Trophoblast cell (in vitro differentiated cells and primary cell): ENCODE measurements at regions not wholly inside any gene's neighbourhood (a gene's known extent, or its start where the extent isn't known, plus 50 kb on each side); places are given as distances from the start of the nearest gene placed in this dataset.

Source experiments
- DNase-seq, 2 donors: peaks; one replicate each; pipeline ENCODE4 v3.0.0-alpha.2; 2016
- H2AFZ ChIP-seq: 2 replicates; pipeline ENCODE4 v1.6.1; 2013; ENCODE audit warnings: low read length, moderate library complexity, mild to moderate bottlenecking; ENCODE audit not compliant: insufficient read depth, poor library complexity
- H2AK5ac ChIP-seq: 2 replicates; pipeline ENCODE4 v1.6.1; 2013; ENCODE audit warnings: mild to moderate bottlenecking, low read length
- H2BK120ac ChIP-seq: 2 replicates; pipeline ENCODE4 v1.6.1; 2013; ENCODE audit warnings: low read length, mild to moderate bottlenecking, moderate library complexity; ENCODE audit not compliant: insufficient read depth, poor library complexity
- H2BK12ac ChIP-seq: 2 replicates; pipeline ENCODE4 v1.6.1; 2013; ENCODE audit warnings: mild to moderate bottlenecking, low read length, moderate library complexity
- H2BK5ac ChIP-seq: 2 replicates; pipeline ENCODE4 v1.6.1; 2013; ENCODE audit warnings: low read length, low read depth, moderate library complexity, mild to moderate bottlenecking; ENCODE audit not compliant: poor library complexity
- H3K14ac ChIP-seq: 2 replicates; pipeline ENCODE4 v1.6.1; 2013; ENCODE audit warnings: mild to moderate bottlenecking, low read length
- H3K18ac ChIP-seq: 2 replicates; pipeline ENCODE4 v1.6.1; 2013; ENCODE audit warnings: mild to moderate bottlenecking, low read length
- H3K23ac ChIP-seq: 2 replicates; pipeline ENCODE4 v1.6.1; 2013; ENCODE audit warnings: low read length
- H3K27ac ChIP-seq: 2 replicates; pipeline ENCODE4 v1.5.1; 2013; ENCODE audit warnings: low read depth, mild to moderate bottlenecking, inconsistent platforms, low read length, moderate library complexity
- H3K27me3 ChIP-seq: 2 replicates; pipeline ENCODE4 v1.6.1; 2013; ENCODE audit warnings: inconsistent platforms, mild to moderate bottlenecking, low read length, moderate library complexity; ENCODE audit not compliant: insufficient read depth
- H3K36me3 ChIP-seq, 2 experiments: 1 replicate in 1 of 2; 2 replicates in 1 of 2; pipeline ENCODE4 v1.6.1; 2013; ENCODE audit warnings: low read length in 2 of 2, mild to moderate bottlenecking in 2 of 2, moderate library complexity in 1 of 2; ENCODE audit not compliant: insufficient read depth in 2 of 2, control insufficient read depth in 1 of 2
- H3K4ac ChIP-seq: 2 replicates; pipeline ENCODE4 v1.6.1; 2013; ENCODE audit warnings: low read depth, mild to moderate bottlenecking, low read length, moderate library complexity
- H3K4me1 ChIP-seq, 2 experiments: 1 replicate in 1 of 2; 2 replicates in 1 of 2; pipeline ENCODE4 v1.6.1; 2013; ENCODE audit warnings: low read length in 2 of 2, mild to moderate bottlenecking in 2 of 2, moderate library complexity in 1 of 2; ENCODE audit not compliant: insufficient read depth in 2 of 2, control insufficient read depth in 1 of 2
- H3K4me2 ChIP-seq: 2 replicates; pipeline ENCODE4 v1.6.1; 2013; ENCODE audit warnings: inconsistent platforms, mild to moderate bottlenecking, low read length, moderate library complexity
- H3K4me3 ChIP-seq: 2 replicates; pipeline ENCODE4 v1.5.1; 2013; ENCODE audit warnings: mild to moderate bottlenecking, low read depth, low read length, inconsistent platforms
- H3K79me1 ChIP-seq: one replicate; pipeline ENCODE4 v1.6.1; 2013; ENCODE audit warnings: low read length
- H3K79me2 ChIP-seq: 2 replicates; pipeline ENCODE4 v1.6.1; 2013; ENCODE audit warnings: low read length, mild to moderate bottlenecking; ENCODE audit not compliant: control insufficient read depth, insufficient read depth, poor library complexity
- H3K9ac ChIP-seq: 2 replicates; pipeline ENCODE4 v1.6.1; 2013; ENCODE audit warnings: mild to moderate bottlenecking, low read length
- H3K9me3 ChIP-seq: 2 replicates; pipeline ENCODE4 v1.6.1; 2013; ENCODE audit warnings: low read depth, mild to moderate bottlenecking, control low read depth, inconsistent platforms, low read length; ENCODE audit not compliant: insufficient read depth
- H4K12ac ChIP-seq: 2 replicates; pipeline ENCODE4 v1.6.1; 2013; ENCODE audit warnings: low read depth, mild to moderate bottlenecking, low read length, moderate library complexity
- H4K8ac ChIP-seq: 2 replicates; pipeline ENCODE4 v1.6.1; 2013; ENCODE audit warnings: low read depth, mild to moderate bottlenecking, low read length, moderate library complexity
- H4K91ac ChIP-seq: one replicate; pipeline ENCODE4 v1.6.1; 2013; ENCODE audit warnings: low read depth, mild to moderate bottlenecking, low read length, moderate library complexity
- WGBS: extraction: QIAGEN DNeasy Blood & Tissue Kit; methylation state at CpG from one replicate; pipeline ENCODE4 v1.1.7; 2013; ENCODE audit warnings: missing lambda C conversion rate; ENCODE audit not compliant: insufficient read length, insufficient coverage; ENCODE audit errors: extremely low coverage; 5-methylcytosine and 5-hydroxymethylcytosine counted together

GRCh38 chr6:113205553-113205952 is 651.6 kb upstream of the MARCKS start:
- no peak overlapping the region for H2AFZ ChIP-seq
- no peak overlapping the region for H2AK5ac ChIP-seq
- no peaks in the 10 kb centered on the region for H3K9me3 ChIP-seq
- no peak overlapping the region for H4K8ac ChIP-seq
- no peak overlapping the region for H3K23ac ChIP-seq
- peaks cover 20% of the 10 kb centered on the region for H3K79me1 ChIP-seq
- no peaks in the 10 kb centered on the region for H3K36me3 ChIP-seq
- DNase-seq: peak in 1 of 2 donors; percentile 7
- no peak overlapping the region for H3K18ac ChIP-seq
- H2BK120ac ChIP-seq: peak overlapping the region; percentile 65
- H4K12ac ChIP-seq: no peak overlapping the region
- WGBS: no CpG with 5 or more reads among the region's 1 CpG
- H3K4me1 ChIP-seq: peaks cover 2 to 6% of the 10 kb centered on the region in 2 experiments
- no peaks in the 10 kb centered on the region for H3K79me2 ChIP-seq
- no peak overlapping the region for H2BK12ac ChIP-seq
- H3K4me2 ChIP-seq: no peak overlapping the region
- peak overlapping the region; percentile 68 for H3K27ac ChIP-seq
- H3K27me3 ChIP-seq: no peaks in the 10 kb centered on the region
- H3K9ac ChIP-seq: no peak overlapping the region
- no peak overlapping the region for H3K4ac ChIP-seq
- H4K91ac ChIP-seq: no peak overlapping the region
- no peak overlapping the region for H2BK5ac ChIP-seq
- H3K14ac ChIP-seq: no peak overlapping the region
- H3K4me3 ChIP-seq: no peak overlapping the region

DNA sequence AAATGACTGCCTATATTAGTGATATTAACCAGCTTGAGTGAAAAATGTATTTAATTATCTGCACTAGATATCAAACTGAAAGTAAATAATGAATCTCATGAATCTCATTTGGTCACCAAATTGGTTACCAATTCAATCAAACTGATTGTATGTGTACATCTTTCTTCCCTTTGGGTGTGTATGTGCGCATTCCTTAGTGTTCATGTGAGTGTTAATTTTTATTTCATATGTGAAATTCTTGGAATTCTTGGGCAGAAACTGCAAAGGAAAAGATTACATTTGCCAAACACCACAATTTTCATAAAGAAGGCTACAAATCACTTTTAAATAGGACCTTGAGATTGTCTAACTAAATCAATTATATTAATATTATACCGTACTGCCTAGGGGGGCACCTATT is 648.4 kb upstream of the MARCKS start:
- WGBS: no CpG with 5 or more reads among the region's 2 CpGs
- no peak overlapping the region for H3K4me2 ChIP-seq

GRCh38 chr6:113209315-113209714 is 647.8 kb upstream of the MARCKS start:
- DNase-seq: no peak
- H4K8ac ChIP-seq: no peak overlapping the region
- no CpG with 5 or more reads among the region's 5 CpGs for WGBS

More for the DNA sequence above, 648.4 kb upstream of the MARCKS start:
- Histone ChIP-seq H3K4me1 (peaks cover 2 to 4% of the 10 kb centered on the region in 2 experiments), H2AFZ (no peak overlapping the region), H3K79me2 (no peaks in the 10 kb centered on the region), H3K9ac (no peak overlapping the region), H3K4me3 (no peak overlapping the region), H2AK5ac (no peak overlapping the region), H3K4ac (no peak overlapping the region), H3K23ac (no peak overlapping the region), H3K27ac (peak overlapping the region; percentile 34), H3K14ac (no peak overlapping the region), H2BK12ac (no peak overlapping the region), H4K91ac (no peak overlapping the region), H3K79me1 (peaks cover 18% of the 10 kb centered on the region), H4K12ac (no peak overlapping the region), H3K9me3 (no peaks in the 10 kb centered on the region), H2BK120ac (no peak overlapping the region), H2BK5ac (no peak overlapping the region), H3K27me3 (no peaks in the 10 kb centered on the region), H3K18ac (no peak overlapping the region), H4K8ac (no peak overlapping the region), H3K36me3 (no peaks in the 10 kb centered on the region)
- DNase-seq: no peak

GRCh38 chr6:113211170-113211569 is 646.0 kb upstream of the MARCKS start:
- H3K79me2 ChIP-seq: no peaks in the 10 kb centered on the region
- no peak overlapping the region for H3K27ac ChIP-seq
- H3K18ac ChIP-seq: no peak overlapping the region

More at GRCh38 chr6:113209315-113209714, 647.8 kb upstream of the MARCKS start:
- Histone ChIP-seq H2AFZ (no peak overlapping the region), H2BK5ac (no peak overlapping the region), H3K9ac (no peak overlapping the region), H3K36me3 (no peaks in the 10 kb centered on the region), H3K79me2 (no peaks in the 10 kb centered on the region), H3K79me1 (peaks cover 16% of the 10 kb centered on the region), H2BK12ac (no peak overlapping the region), H2BK120ac (no peak overlapping the region), H3K4me3 (no peak overlapping the region), H3K27ac (peak overlapping the region; percentile 1), H2AK5ac (no peak overlapping the region), H4K91ac (no peak overlapping the region), H3K4me2 (no peak overlapping the region), H4K12ac (no peak overlapping the region), H3K4me1 (peaks cover 2 to 4% of the 10 kb centered on the region in 2 experiments), H3K27me3 (no peaks in the 10 kb centered on the region), H3K18ac (no peak overlapping the region), H3K4ac (no peak overlapping the region), H3K23ac (no peak overlapping the region), H3K9me3 (no peaks in the 10 kb centered on the region), H3K14ac (no peak overlapping the region)

More at GRCh38 chr6:113211170-113211569, 646.0 kb upstream of the MARCKS start:
- Histone ChIP-seq H3K4me1 (no peaks in the 10 kb centered on the region), H3K14ac (no peak overlapping the region), H2BK5ac (no peak overlapping the region), H2BK120ac (no peak overlapping the region), H4K12ac (no peak overlapping the region), H3K4me3 (no peak overlapping the region), H4K91ac (no peak overlapping the region), H2AFZ (no peak overlapping the region), H3K4ac (no peak overlapping the region), H2BK12ac (no peak overlapping the region), H3K79me1 (peaks cover 11% of the 10 kb centered on the region), H3K9ac (no peak overlapping the region), H2AK5ac (no peak overlapping the region), H3K23ac (no peak overlapping the region), H3K4me2 (no peak overlapping the region), H3K36me3 (no peaks in the 10 kb centered on the region), H3K9me3 (no peaks in the 10 kb centered on the region), H3K27me3 (no peaks in the 10 kb centered on the region), H4K8ac (no peak overlapping the region)
- no peak for DNase-seq
